NCI-H2107 treated with DMSO at 0.1 percent for 48 hours (cell line): ENCODE measurements at regions not wholly inside any gene's neighbourhood (a gene's known extent, or its start where the extent isn't known, plus 50 kb on each side); places are given as distances from the start of the nearest gene placed in this dataset.

Experiments used
- DNase-seq: peaks from one replicate; lab custom pipeline; 2025; ENCODE audit not compliant: unreplicated experiment; lab: John Stamatoyannopoulos, UW

DNA sequence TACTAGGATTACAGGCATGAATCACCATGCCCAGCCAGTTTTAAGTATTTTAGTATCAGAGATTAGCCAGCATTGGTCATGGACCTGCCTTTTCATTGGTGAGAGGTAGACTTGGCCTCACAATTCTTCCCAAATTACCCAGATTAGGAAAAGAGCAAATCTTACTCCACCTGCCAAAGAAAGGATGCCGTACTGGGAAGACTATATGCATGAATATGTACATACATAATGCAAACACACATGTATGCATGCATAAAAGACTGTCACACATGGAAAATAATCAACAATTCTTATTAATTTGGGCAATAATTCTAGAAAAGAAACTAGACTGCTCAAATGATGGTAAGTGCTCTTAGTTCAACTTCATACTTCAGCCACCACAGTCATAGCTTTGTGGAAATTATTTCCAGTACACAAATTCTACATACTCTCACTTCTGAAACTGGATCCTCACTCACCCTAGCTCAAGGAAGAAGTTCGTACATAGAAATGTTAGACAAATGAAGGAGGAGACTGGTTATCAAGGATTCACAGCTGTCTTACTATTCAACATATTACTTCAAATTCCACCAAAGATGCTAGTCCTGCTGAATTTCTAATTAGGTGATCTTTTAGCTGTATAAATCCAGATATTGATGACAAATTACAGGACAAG, 73.7 kb downstream of the MINAR2 start:
- no peak for DNase-seq

DNA sequence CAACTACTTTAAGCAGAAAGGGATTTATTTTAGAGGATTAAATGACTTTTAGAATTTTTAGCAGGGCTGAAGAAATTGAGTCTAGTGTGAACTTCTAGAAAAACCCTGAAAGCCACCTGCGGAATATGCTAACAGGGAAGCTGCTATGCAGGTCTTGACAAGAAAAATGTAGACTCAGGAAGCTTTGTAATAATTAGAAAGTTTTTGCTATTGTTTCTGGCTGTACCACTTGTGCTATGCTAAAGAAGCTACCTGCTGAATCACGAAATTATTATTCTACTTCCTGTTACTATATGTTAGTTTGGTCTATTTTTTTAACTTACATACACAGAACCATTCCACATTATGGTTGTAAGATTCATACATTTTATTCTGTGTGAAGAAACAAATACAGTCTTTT, 74.0 kb upstream of the CHSY3 start:
- no peak for DNase-seq

DNA sequence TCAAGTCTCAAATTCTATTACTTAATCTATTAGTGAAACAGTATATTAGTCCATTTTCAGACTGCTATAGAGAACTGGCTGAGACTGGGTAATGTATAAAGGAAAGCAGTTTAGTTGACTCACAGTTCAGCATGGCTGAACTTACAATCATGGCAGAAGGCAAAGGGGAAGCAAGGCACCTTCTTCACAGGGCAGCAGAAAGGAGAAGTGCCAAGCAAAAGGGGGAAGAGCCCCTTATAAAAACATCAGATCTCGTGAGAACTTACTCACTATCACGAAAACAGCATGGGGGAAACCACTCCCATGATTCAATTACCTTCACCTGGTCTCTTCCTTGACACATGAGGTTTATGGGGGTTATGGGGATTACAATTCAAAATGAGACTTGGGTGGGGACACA, 67.9 kb upstream of the CHSY3 start:
- DNase-seq, result no peak

DNA sequence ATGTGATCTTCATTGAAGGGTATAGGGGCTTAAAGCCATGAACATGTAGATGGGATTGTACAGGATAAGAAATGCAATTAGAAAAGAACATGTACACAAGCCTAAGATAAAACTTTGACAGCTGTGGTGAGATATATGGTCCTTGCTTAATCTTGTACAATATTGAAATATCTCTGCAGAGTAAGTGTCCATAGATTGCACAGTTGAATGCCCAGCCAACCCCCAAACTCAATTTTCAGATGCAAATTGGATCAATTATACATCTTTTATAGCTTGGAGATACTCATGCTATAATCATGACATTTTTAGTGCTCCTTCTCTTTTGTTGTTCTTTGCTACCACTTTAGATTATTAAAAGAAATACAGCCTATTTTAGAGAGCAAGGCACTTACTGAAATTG, 59.5 kb upstream of the CHSY3 start:
- no peak for DNase-seq

DNA sequence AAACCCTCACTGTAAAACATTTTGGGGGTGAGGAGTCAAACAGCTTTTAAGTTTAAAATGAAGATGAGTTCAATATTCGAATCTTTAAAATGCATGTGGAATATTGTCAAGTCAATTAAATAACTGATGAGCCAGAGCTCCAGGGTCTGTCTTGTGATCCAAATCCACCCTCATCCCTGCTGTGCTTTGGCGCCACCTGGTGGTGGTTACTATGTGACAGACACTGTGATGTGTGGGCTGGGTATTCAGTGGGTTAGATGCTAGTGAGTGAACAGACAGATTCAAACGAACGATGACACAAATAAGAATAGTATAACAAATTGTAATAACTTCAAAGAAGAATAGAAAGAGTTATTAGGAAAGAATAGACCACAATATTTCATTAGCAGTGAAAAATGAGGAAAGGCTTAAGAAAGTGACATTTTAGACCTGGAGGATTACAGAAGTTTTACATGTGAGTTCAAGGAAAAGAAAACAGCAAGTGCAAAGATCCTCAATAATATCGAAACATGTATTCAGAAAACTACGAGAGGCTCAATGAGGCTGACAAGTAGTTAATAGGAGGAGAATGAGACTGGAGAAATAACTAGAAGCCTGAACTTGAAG, 51.4 kb upstream of the CHSY3 start:
- DNase-seq, result peak; percentile 0

DNA sequence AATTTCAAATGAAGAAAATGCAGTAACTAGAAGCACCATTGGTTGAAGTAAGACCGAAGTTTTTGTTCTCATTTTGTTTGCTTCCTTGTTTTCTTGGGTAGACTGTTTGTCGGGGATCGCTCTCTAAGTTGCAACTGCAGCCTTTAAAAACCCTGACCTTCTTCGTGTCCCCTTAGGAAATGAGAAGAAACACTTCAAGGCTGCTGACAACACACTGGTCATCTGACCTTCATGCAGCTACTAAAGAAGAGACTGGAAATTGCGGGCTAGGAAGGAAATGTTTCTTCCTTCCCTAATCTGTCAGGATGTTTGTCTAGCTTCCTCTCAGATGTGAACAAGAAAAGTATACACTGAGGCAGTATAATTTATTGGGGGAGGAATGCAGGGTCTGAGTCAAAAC, 50.7 kb upstream of the CHSY3 start:
- no peak for DNase-seq
